Trophoblast cell (in vitro differentiated cells and primary cell): ENCODE measurements at regions not wholly inside any gene's neighbourhood (a gene's known extent, or its start where the extent isn't known, plus 50 kb on each side); places are given as distances from the start of the nearest gene placed in this dataset.
A peak's percentile ranks its signal among the peaks of the same experiment; 100 is the strongest.

Experiments
- DNase-seq, 2 donors: peaks; one replicate each; pipeline ENCODE4 v3.0.0-alpha.2; 2016
- H2AFZ ChIP-seq: 2 replicates; pipeline ENCODE4 v1.6.1; 2013; ENCODE audit warnings: low read length, moderate library complexity, mild to moderate bottlenecking; ENCODE audit not compliant: insufficient read depth, poor library complexity
- H2AK5ac ChIP-seq: 2 replicates; pipeline ENCODE4 v1.6.1; 2013; ENCODE audit warnings: mild to moderate bottlenecking, low read length
- H2BK120ac ChIP-seq: 2 replicates; pipeline ENCODE4 v1.6.1; 2013; ENCODE audit warnings: low read length, mild to moderate bottlenecking, moderate library complexity; ENCODE audit not compliant: insufficient read depth, poor library complexity
- H2BK12ac ChIP-seq: 2 replicates; pipeline ENCODE4 v1.6.1; 2013; ENCODE audit warnings: mild to moderate bottlenecking, low read length, moderate library complexity
- H2BK5ac ChIP-seq: 2 replicates; pipeline ENCODE4 v1.6.1; 2013; ENCODE audit warnings: low read length, low read depth, moderate library complexity, mild to moderate bottlenecking; ENCODE audit not compliant: poor library complexity
- H3K14ac ChIP-seq: 2 replicates; pipeline ENCODE4 v1.6.1; 2013; ENCODE audit warnings: mild to moderate bottlenecking, low read length
- H3K18ac ChIP-seq: 2 replicates; pipeline ENCODE4 v1.6.1; 2013; ENCODE audit warnings: mild to moderate bottlenecking, low read length
- H3K23ac ChIP-seq: 2 replicates; pipeline ENCODE4 v1.6.1; 2013; ENCODE audit warnings: low read length
- H3K27ac ChIP-seq: 2 replicates; pipeline ENCODE4 v1.5.1; 2013; ENCODE audit warnings: low read depth, mild to moderate bottlenecking, inconsistent platforms, low read length, moderate library complexity
- H3K27me3 ChIP-seq: 2 replicates; pipeline ENCODE4 v1.6.1; 2013; ENCODE audit warnings: inconsistent platforms, mild to moderate bottlenecking, low read length, moderate library complexity; ENCODE audit not compliant: insufficient read depth
- H3K36me3 ChIP-seq, 2 experiments: 1 replicate in 1 of 2; 2 replicates in 1 of 2; pipeline ENCODE4 v1.6.1; 2013; ENCODE audit warnings: low read length in 2 of 2, mild to moderate bottlenecking in 2 of 2, moderate library complexity in 1 of 2; ENCODE audit not compliant: insufficient read depth in 2 of 2, control insufficient read depth in 1 of 2
- H3K4ac ChIP-seq: 2 replicates; pipeline ENCODE4 v1.6.1; 2013; ENCODE audit warnings: low read depth, mild to moderate bottlenecking, low read length, moderate library complexity
- H3K4me1 ChIP-seq, 2 experiments: 1 replicate in 1 of 2; 2 replicates in 1 of 2; pipeline ENCODE4 v1.6.1; 2013; ENCODE audit warnings: low read length in 2 of 2, mild to moderate bottlenecking in 2 of 2, moderate library complexity in 1 of 2; ENCODE audit not compliant: insufficient read depth in 2 of 2, control insufficient read depth in 1 of 2
- H3K4me2 ChIP-seq: 2 replicates; pipeline ENCODE4 v1.6.1; 2013; ENCODE audit warnings: inconsistent platforms, mild to moderate bottlenecking, low read length, moderate library complexity
- H3K4me3 ChIP-seq: 2 replicates; pipeline ENCODE4 v1.5.1; 2013; ENCODE audit warnings: mild to moderate bottlenecking, low read depth, low read length, inconsistent platforms
- H3K79me1 ChIP-seq: one replicate; pipeline ENCODE4 v1.6.1; 2013; ENCODE audit warnings: low read length
- H3K79me2 ChIP-seq: 2 replicates; pipeline ENCODE4 v1.6.1; 2013; ENCODE audit warnings: low read length, mild to moderate bottlenecking; ENCODE audit not compliant: control insufficient read depth, insufficient read depth, poor library complexity
- H3K9ac ChIP-seq: 2 replicates; pipeline ENCODE4 v1.6.1; 2013; ENCODE audit warnings: mild to moderate bottlenecking, low read length
- H3K9me3 ChIP-seq: 2 replicates; pipeline ENCODE4 v1.6.1; 2013; ENCODE audit warnings: low read depth, mild to moderate bottlenecking, control low read depth, inconsistent platforms, low read length; ENCODE audit not compliant: insufficient read depth
- H4K12ac ChIP-seq: 2 replicates; pipeline ENCODE4 v1.6.1; 2013; ENCODE audit warnings: low read depth, mild to moderate bottlenecking, low read length, moderate library complexity
- H4K8ac ChIP-seq: 2 replicates; pipeline ENCODE4 v1.6.1; 2013; ENCODE audit warnings: low read depth, mild to moderate bottlenecking, low read length, moderate library complexity
- H4K91ac ChIP-seq: one replicate; pipeline ENCODE4 v1.6.1; 2013; ENCODE audit warnings: low read depth, mild to moderate bottlenecking, low read length, moderate library complexity
- WGBS: extraction: QIAGEN DNeasy Blood & Tissue Kit; methylation state at CpG from one replicate; pipeline ENCODE4 v1.1.7; 2013; ENCODE audit warnings: missing lambda C conversion rate; ENCODE audit not compliant: insufficient read length, insufficient coverage; ENCODE audit errors: extremely low coverage; 5-methylcytosine and 5-hydroxymethylcytosine counted together

DNA sequence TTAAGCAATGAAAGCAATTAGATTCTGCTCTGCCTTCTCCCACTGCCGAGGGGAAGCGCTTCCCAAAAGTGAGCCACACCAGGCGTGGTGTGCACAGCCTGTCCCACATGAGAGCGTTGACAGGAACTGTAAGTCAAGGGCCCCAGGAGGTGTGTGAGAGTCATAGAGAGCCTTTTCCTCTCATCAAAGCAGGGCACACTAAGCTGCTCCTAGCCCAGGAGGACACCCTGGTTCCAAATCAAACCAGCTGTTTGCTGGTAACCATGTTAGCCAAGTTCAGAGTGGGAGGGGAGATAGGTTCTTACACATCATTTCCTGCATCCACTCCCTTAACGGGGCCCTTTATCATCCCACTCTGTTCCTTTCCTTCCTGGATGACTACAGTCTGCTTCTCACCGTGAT, 98.3 kb downstream of the SPTSSA start:
- H3K4me2 ChIP-seq, result no peak overlapping the region
- peaks cover 0 to 6% of the 10 kb centered on the region in 2 experiments for H3K4me1 ChIP-seq
- no peaks in the 10 kb centered on the region for H3K9me3 ChIP-seq
- peak overlapping the region; percentile 84 for H2AK5ac ChIP-seq
- WGBS, result no CpG with 5 or more reads among the region's 6 CpGs
- H3K14ac ChIP-seq, result no peak overlapping the region
- no peak overlapping the region for H3K18ac ChIP-seq
- no peaks in the 10 kb centered on the region for H3K79me1 ChIP-seq
- no peak overlapping the region for H2BK5ac ChIP-seq
- H3K27me3 ChIP-seq, result no peaks in the 10 kb centered on the region
- peak overlapping the region; percentile 43 for H4K8ac ChIP-seq
- H4K12ac ChIP-seq, result no peak overlapping the region
- no peak overlapping the region for H3K4me3 ChIP-seq
- no peaks in the 10 kb centered on the region for H3K36me3 ChIP-seq
- H2BK120ac ChIP-seq, result no peak overlapping the region
- no peak overlapping the region for H3K23ac ChIP-seq
- H4K91ac ChIP-seq, result no peak overlapping the region
- H3K79me2 ChIP-seq, result peaks cover 1% of the 10 kb centered on the region
- no peak overlapping the region for H3K27ac ChIP-seq
- H2BK12ac ChIP-seq, result no peak overlapping the region
- H2AFZ ChIP-seq, result no peak overlapping the region
- no peak for DNase-seq
- H3K9ac ChIP-seq, result no peak overlapping the region
- H3K4ac ChIP-seq, result no peak overlapping the region

DNA sequence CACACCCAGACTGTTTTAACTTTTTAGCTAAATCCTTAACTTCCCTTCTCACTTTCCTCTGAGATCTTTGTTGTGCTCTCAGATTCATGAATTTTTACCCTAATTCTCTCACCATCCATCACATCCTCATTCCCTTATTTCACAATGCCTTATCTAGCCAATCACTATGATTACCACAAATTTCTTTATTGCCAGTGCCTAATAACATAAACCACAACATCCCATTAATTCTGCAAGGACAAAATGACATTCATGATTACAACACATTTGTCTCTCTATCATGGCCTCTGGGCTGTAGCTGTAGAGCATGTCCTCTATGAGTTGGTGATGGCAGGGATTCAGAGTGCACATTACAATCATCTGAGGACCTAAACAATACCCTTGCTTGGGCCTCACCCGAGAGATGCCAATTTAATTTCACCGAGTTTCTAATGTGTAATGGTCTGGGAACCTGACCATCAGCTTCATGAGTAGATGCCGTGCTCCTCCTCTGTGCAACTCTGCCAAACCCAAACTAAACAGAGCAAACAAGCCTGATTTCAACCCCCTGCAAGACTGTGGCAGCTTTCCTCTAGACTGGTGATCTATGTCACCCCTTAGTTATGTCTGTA, 99.3 kb downstream of the SPTSSA start:
- H3K27ac ChIP-seq, result no peak overlapping the region
- H2BK12ac ChIP-seq, result no peak overlapping the region
- H3K9ac ChIP-seq, result no peak overlapping the region
- H3K18ac ChIP-seq, result no peak overlapping the region
- no peak overlapping the region for H3K14ac ChIP-seq
- DNase-seq, result no peak
- H3K9me3 ChIP-seq, result no peaks in the 10 kb centered on the region
- H4K8ac ChIP-seq, result no peak overlapping the region
- H3K27me3 ChIP-seq, result no peaks in the 10 kb centered on the region
- H2BK5ac ChIP-seq, result no peak overlapping the region
- H3K79me1 ChIP-seq, result no peaks in the 10 kb centered on the region
- no peak overlapping the region for H4K12ac ChIP-seq
- no peak overlapping the region for H3K4ac ChIP-seq
- H2AFZ ChIP-seq, result no peak overlapping the region
- no peak overlapping the region for H4K91ac ChIP-seq
- H3K79me2 ChIP-seq, result peaks cover 1% of the 10 kb centered on the region
- H3K4me3 ChIP-seq, result no peak overlapping the region
- no peak overlapping the region for H2AK5ac ChIP-seq
- H2BK120ac ChIP-seq, result no peak overlapping the region
- no peaks in the 10 kb centered on the region for H3K36me3 ChIP-seq
- peaks cover 0 to 6% of the 10 kb centered on the region in 2 experiments for H3K4me1 ChIP-seq
- H3K4me2 ChIP-seq, result no peak overlapping the region
- no CpG with 5 or more reads among the region's 3 CpGs for WGBS
- no peak overlapping the region for H3K23ac ChIP-seq

GRCh38 chr14:34361504-34362011, 100.5 kb downstream of the SPTSSA start:
- no CpG with 5 or more reads among the region's 2 CpGs for WGBS
- no peak overlapping the region for H3K4me3 ChIP-seq
- H2AFZ ChIP-seq, result no peak overlapping the region
- H3K79me2 ChIP-seq, result peaks cover 1% of the 10 kb centered on the region
- no peak overlapping the region for H3K14ac ChIP-seq
- no peak overlapping the region for H3K23ac ChIP-seq
- H3K27ac ChIP-seq, result no peak overlapping the region
- no peak overlapping the region for H4K8ac ChIP-seq
- H4K12ac ChIP-seq, result no peak overlapping the region
- H3K4me1 ChIP-seq, result peaks cover 0 to 8% of the 10 kb centered on the region in 2 experiments
- H4K91ac ChIP-seq, result no peak overlapping the region
- no peak overlapping the region for H3K9ac ChIP-seq
- H2BK12ac ChIP-seq, result no peak overlapping the region
- no peak overlapping the region for H2BK5ac ChIP-seq
- no peaks in the 10 kb centered on the region for H3K9me3 ChIP-seq
- H3K18ac ChIP-seq, result no peak overlapping the region
- H3K36me3 ChIP-seq, result no peaks in the 10 kb centered on the region
- H3K79me1 ChIP-seq, result no peaks in the 10 kb centered on the region
- H3K4me2 ChIP-seq, result no peak overlapping the region
- peak in 1 of 2 donors; percentile 47 for DNase-seq
- H3K27me3 ChIP-seq, result no peaks in the 10 kb centered on the region
- H2BK120ac ChIP-seq, result no peak overlapping the region
- H3K4ac ChIP-seq, result no peak overlapping the region
- no peak overlapping the region for H2AK5ac ChIP-seq

DNA sequence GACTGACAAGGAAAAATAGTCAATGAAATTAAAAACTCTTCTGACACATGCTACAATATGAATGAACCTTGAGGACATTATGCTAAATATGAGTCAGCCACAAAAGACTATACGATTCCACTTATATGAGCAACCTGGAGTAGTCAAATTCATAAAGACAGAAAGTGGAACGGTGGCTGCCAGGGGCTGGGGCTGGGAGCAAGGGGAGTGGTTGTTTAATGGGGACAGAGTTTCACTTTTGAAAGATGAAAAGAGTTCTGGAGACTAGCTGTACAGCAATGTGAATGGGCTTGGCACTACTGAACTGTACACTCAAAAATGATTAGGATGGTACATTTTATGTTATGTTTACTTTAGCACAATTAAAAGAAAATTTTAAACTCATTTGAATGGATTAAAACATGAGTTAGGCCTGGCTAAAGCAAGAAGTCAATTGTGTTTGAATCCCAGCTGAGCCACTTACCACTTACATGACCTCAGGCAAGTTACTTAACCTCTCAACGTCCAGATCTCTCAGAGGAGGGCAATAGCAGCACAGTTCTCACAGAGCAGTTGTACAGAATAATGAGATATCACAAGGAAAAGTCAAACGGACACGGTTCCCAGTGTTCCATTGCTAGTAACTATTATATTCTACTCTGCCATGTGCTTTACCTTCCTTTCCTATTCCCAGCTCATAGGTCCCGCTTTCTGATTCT, 102.5 kb downstream of the SPTSSA start:
- no peaks in the 10 kb centered on the region for H3K9me3 ChIP-seq
- H3K23ac ChIP-seq, result no peak overlapping the region
- no peak overlapping the region for H4K8ac ChIP-seq
- H2AK5ac ChIP-seq, result no peak overlapping the region
- H3K4me3 ChIP-seq, result no peak overlapping the region
- no CpG with 5 or more reads among the region's 6 CpGs for WGBS
- H3K79me1 ChIP-seq, result peaks cover 2% of the 10 kb centered on the region
- no peak overlapping the region for H2BK12ac ChIP-seq
- H3K27me3 ChIP-seq, result no peaks in the 10 kb centered on the region
- H3K27ac ChIP-seq, result peak overlapping the region; percentile 20
- no peak overlapping the region for H2AFZ ChIP-seq
- no peak overlapping the region for H3K9ac ChIP-seq
- H3K4ac ChIP-seq, result no peak overlapping the region
- no peak overlapping the region for H2BK120ac ChIP-seq
- H3K79me2 ChIP-seq, result peaks cover 1% of the 10 kb centered on the region
- no peak overlapping the region for H4K91ac ChIP-seq
- H2BK5ac ChIP-seq, result no peak overlapping the region
- peak overlapping the region; percentile 16 for H3K4me2 ChIP-seq
- no peak for DNase-seq
- H4K12ac ChIP-seq, result no peak overlapping the region
- H3K36me3 ChIP-seq, result no peaks in the 10 kb centered on the region
- H3K14ac ChIP-seq, result no peak overlapping the region
- peaks cover 4 to 16% of the 10 kb centered on the region in 2 experiments for H3K4me1 ChIP-seq
- no peak overlapping the region for H3K18ac ChIP-seq
